Caco-2 (cell line): ENCODE measurements at regions not wholly inside any gene's neighbourhood (a gene's known extent, or its start where the extent isn't known, plus 50 kb on each side); places are given as distances from the start of the nearest gene placed in this dataset.

Source experiments
- BruUV-seq: library from RNA; stranded (reverse); fragments of 400-500 nt; replicated peaks from 2 replicates; lab custom pipeline; 2021; lab: Mats Ljungman, UMichigan
- CTCF ChIA-PET: fragments of 300-600 bp; sonication (Branson Sonifier 250); formaldehyde crosslinking; loops from one replicate; lab custom pipeline; 2022; ENCODE audit warnings: antibody characterized with exemption; lab: Charles Lee
- POLR2A ChIA-PET: fragments of 300-600 bp; sonication (Branson Sonifier 250); formaldehyde crosslinking; loops from one replicate; lab custom pipeline; 2022; ENCODE audit warnings: antibody characterized with exemption; lab: Charles Lee
- DNase-seq, 2 experiments: peaks; one replicate each; pipeline versions ENCODE4 v3.0.0 to v3.0.0-alpha.2; 2020 to 2022
- H3K27me3 ChIP-seq: replicated peaks from 2 replicates; pipeline ENCODE4 v1.6.0; 2011; ENCODE audit warnings: low read length; ENCODE audit not compliant: control insufficient read depth, insufficient read depth
- H3K36me3 ChIP-seq: 2 replicates; pipeline ENCODE4 v1.5.1; 2011; ENCODE audit warnings: low read length; ENCODE audit not compliant: control insufficient read depth, insufficient read depth
- H3K4me1 ChIP-seq: fragments of 250-450 bp; sonication (Bioruptor Pico); 2 replicates; pipeline ENCODE4 v1.5.1; 2020; ENCODE audit warnings: mild to moderate bottlenecking
- H3K4me3 ChIP-seq: 2 replicates; pipeline ENCODE4 v1.5.1; 2011; ENCODE audit warnings: low read depth, mild to moderate bottlenecking, control low read depth, low read length
- H3K9me3 ChIP-seq: fragments of 250-450 bp; sonication (Bioruptor Pico); 2 replicates; pipeline ENCODE4 v1.5.1; 2020; ENCODE audit warnings: mild to moderate bottlenecking, moderate library complexity
- H3K27ac Mint-ChIP-seq: one replicate; pipeline ENCODE4 v1.8.0; 2022; ENCODE audit warnings: mixed read lengths; ENCODE audit not compliant: unreplicated experiment
- H3K27me3 Mint-ChIP-seq: one replicate; pipeline ENCODE4 v1.8.0; 2022; ENCODE audit warnings: mixed read lengths; ENCODE audit not compliant: insufficient read depth, unreplicated experiment
- H3K36me3 Mint-ChIP-seq: one replicate; pipeline ENCODE4 v1.8.0; 2022; ENCODE audit warnings: mild to moderate bottlenecking, mixed read lengths; ENCODE audit not compliant: insufficient read depth, unreplicated experiment
- H3K4me1 Mint-ChIP-seq: one replicate; pipeline ENCODE4 v1.8.0; 2022; ENCODE audit warnings: low read depth, mixed read lengths; ENCODE audit not compliant: unreplicated experiment
- H3K4me3 Mint-ChIP-seq: one replicate; pipeline ENCODE4 v1.8.0; 2022; ENCODE audit warnings: mild to moderate bottlenecking, moderate library complexity, mixed read lengths; ENCODE audit not compliant: unreplicated experiment
- H3K9me3 Mint-ChIP-seq: one replicate; pipeline ENCODE4 v1.8.0; 2022; ENCODE audit warnings: mixed read lengths; ENCODE audit not compliant: unreplicated experiment
- intact Hi-C: fragments of 100-400 bp; cut with micrococcal nuclease; formaldehyde crosslinking; loops from one replicate; pipeline ENCODE4 v1.10.0; 2022; ENCODE audit not compliant: unreplicated experiment
- TF ChIP-seq, protein P1 (sequence below), 2 experiments: fragments of 200-600 bp in 1 of 2; IDR thresholded peaks; 1 replicate in 1 of 2; 2 replicates in 1 of 2; pipeline versions ENCODE4 v1.5.1 to v1.8.0; 2011 to 2022; ENCODE audit warnings: antibody characterized with exemption in 1 of 2, control low read depth in 1 of 2, inconsistent platforms in 1 of 2, low read depth in 1 of 2, low read length in 1 of 2, mild to moderate bottlenecking in 1 of 2, moderate library complexity in 1 of 2; ENCODE audit not compliant: insufficient read depth in 1 of 2, severe bottlenecking in 1 of 2, unreplicated experiment in 1 of 2

DNA sequence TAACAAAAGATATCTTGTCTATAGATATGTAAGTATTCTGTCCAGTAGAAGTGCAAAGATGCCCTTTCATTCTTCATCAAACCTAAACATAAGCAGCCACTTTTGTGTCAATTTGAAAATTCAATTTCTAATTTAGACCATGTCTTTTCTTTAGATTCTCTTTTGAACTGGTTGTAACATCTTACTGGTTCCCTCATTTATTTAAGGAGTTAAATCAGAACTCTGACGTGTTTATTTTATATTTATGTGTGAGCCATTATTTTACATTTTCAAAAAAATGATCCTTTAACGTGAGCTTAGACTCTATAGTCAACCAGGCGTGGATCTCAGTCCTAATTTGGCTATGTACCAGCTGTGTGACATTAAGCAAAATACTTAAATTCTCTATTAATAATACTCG is 74.0 kb upstream of the PHYHIPL start:
- peaks cover 16% of the 10 kb centered on the region for H3K4me1 ChIP-seq
- CTCF ChIA-PET = no interaction called here

GRCh38 chr10:59104186-59104585 is 72.3 kb upstream of the PHYHIPL start:
- Histone ChIP-seq H3K4me1 (peaks cover 34% of the 10 kb centered on the region), H3K36me3 (no peaks in the 10 kb centered on the region), H3K27me3 (no peaks in the 10 kb centered on the region), H3K9me3 (no peaks in the 10 kb centered on the region), H3K4me3 (no peak overlapping the region)
- Mint-ChIP-seq H3K36me3 (no peaks in the 10 kb centered on the region), H3K4me3 (no peak overlapping the region), H3K9me3 (peaks cover 12% of the 10 kb centered on the region), H3K27me3 (no peaks in the 10 kb centered on the region), H3K27ac (no peak overlapping the region), H3K4me1 (peaks cover 33% of the 10 kb centered on the region)
- ChIA-PET POLR2A (no interaction called here), CTCF (no interaction called here)
- TF ChIP-seq, protein P1, sequence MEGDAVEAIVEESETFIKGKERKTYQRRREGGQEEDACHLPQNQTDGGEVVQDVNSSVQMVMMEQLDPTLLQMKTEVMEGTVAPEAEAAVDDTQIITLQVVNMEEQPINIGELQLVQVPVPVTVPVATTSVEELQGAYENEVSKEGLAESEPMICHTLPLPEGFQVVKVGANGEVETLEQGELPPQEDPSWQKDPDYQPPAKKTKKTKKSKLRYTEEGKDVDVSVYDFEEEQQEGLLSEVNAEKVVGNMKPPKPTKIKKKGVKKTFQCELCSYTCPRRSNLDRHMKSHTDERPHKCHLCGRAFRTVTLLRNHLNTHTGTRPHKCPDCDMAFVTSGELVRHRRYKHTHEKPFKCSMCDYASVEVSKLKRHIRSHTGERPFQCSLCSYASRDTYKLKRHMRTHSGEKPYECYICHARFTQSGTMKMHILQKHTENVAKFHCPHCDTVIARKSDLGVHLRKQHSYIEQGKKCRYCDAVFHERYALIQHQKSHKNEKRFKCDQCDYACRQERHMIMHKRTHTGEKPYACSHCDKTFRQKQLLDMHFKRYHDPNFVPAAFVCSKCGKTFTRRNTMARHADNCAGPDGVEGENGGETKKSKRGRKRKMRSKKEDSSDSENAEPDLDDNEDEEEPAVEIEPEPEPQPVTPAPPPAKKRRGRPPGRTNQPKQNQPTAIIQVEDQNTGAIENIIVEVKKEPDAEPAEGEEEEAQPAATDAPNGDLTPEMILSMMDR (IDR thresholded peaks at IDR 0.05; ENCODE audit: insufficient read depth in 1 of 2, low read depth in 1 of 2, low read length in 1 of 2, severe bottlenecking in 1 of 2, unreplicated experiment in 1 of 2) = no peak
- DNase-seq = no peak
- no TSS peak for BruUV-seq
- intact Hi-C loops = no loop called here

More for the DNA sequence above, 74.0 kb upstream of the PHYHIPL start:
- intact Hi-C loops = no loop called here
- POLR2A ChIA-PET = no interaction called here
- no peak for DNase-seq
- Mint-ChIP-seq H3K9me3 (peaks cover 12% of the 10 kb centered on the region), H3K4me3 (no peak overlapping the region), H3K27ac (no peak overlapping the region), H3K27me3 (no peaks in the 10 kb centered on the region), H3K36me3 (no peaks in the 10 kb centered on the region), H3K4me1 (peaks cover 16% of the 10 kb centered on the region)
- no TSS peak for BruUV-seq
- Histone ChIP-seq H3K4me3 (no peak overlapping the region), H3K27me3 (no peaks in the 10 kb centered on the region), H3K36me3 (no peaks in the 10 kb centered on the region), H3K9me3 (no peaks in the 10 kb centered on the region)
- TF ChIP-seq, protein P1 (IDR thresholded peaks at IDR 0.05; ENCODE audit: insufficient read depth in 1 of 2, low read depth in 1 of 2, low read length in 1 of 2, severe bottlenecking in 1 of 2, unreplicated experiment in 1 of 2) = no peak

- Histone ChIP-seq H3K4me3 (no peak overlapping the region), H3K9me3 (no peaks in the 10 kb centered on the region), H3K36me3 (no peaks in the 10 kb centered on the region), H3K4me1 (peaks cover 47% of the 10 kb centered on the region), H3K27me3 (no peaks in the 10 kb centered on the region)
- peaks cover 19% of the 10 kb centered on the region for H3K9me3 Mint-ChIP-seq
- H3K36me3 Mint-ChIP-seq = no peaks in the 10 kb centered on the region
- CTCF ChIA-PET = no interaction called here
- no peak overlapping the region for H3K27ac Mint-ChIP-seq
- DNase-seq = no peak
- POLR2A ChIA-PET = no interaction called here
- intact Hi-C loops = no loop called here
- H3K27me3 Mint-ChIP-seq = no peaks in the 10 kb centered on the region
- H3K4me3 Mint-ChIP-seq = no peak overlapping the region
- no TSS peak for BruUV-seq
- peaks cover 41% of the 10 kb centered on the region for H3K4me1 Mint-ChIP-seq
- TF ChIP-seq, protein P1 (IDR thresholded peaks at IDR 0.05; ENCODE audit: insufficient read depth in 1 of 2, low read depth in 1 of 2, low read length in 1 of 2, severe bottlenecking in 1 of 2, unreplicated experiment in 1 of 2) = no peak
Measured at GRCh38 chr10:59106441-59106840, 70.0 kb upstream of the PHYHIPL start.
